Stimulated activated CD4-positive, alpha-beta T cell treated with anti-CD3 and anti-CD28 coated beads, TNF-alpha, amount 100 ng/mL, for 48 hours (primary cell): ENCODE measurements at regions not wholly inside any gene's neighbourhood (a gene's known extent, or its start where the extent isn't known, plus 50 kb on each side); places are given as distances from the start of the nearest gene placed in this dataset.
"Not testable (repeated sequence)": the region's sequence is repeated elsewhere in the genome, so short reads cannot be mapped to it uniquely, and the experiment has no call there.

ENCODE experiments used
- DNase-seq, 3 donors: peaks; one replicate each; pipeline ENCODE4 v3.0.0-alpha.2; 2020; ENCODE audit warnings: low read depth in 3 of 3

- DNase-seq, result no peak
These were observed 158.5 kb upstream of the RFC3 start for GRCh38 chr13:33659466-33659865.

DNA sequence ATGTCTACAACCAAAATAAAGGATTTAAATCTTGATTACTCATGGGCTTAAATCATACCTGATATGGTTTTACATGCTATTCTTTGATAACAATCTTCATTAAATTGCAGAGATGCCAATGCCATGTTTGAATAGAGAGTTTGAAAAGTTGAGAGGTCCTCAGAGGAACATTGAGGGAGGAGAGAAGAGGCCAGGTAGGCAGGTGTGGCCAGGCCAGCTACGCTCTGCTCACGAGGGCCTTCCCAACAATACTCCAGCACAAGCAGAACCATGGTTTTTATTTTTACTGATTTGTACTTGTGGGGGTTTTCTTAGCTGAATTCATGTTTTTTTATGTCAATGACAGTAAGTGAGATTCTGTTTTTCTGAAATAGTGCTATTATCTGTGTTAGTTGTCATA is 158.1 kb upstream of the RFC3 start:
- no peak for DNase-seq

- DNase-seq, result no peak
These were observed 155.6 kb upstream of the RFC3 start for GRCh38 chr13:33662392-33662791.

DNA sequence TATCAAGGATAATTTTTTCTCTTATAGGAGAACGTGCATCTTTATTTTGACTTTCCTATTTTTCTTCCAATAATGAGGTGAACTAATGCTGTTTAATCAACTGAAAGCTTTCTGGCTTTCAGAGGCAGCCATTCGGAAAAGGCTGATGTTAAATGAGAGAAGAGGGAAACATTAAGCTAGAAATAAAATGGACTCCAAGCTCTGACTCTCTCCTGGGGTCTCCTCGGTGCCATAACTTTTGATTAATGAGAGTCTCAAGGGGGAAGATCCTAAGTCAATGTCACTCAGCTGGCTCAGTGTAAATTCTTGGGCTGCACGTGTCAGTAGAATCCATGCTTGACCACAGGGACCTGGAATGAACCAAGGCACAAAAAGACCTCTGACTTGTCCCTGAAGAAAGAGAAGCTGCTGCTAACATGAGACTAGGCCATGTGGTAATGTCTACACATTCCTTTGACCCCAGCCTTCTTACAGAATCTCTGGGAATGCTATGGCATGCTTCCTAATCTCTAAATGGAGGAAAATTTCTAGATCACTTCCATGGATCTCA is 152.2 kb upstream of the RFC3 start:
- no peak for DNase-seq

- DNase-seq, result no peak
These were observed 146.4 kb upstream of the RFC3 start for GRCh38 chr13:33671560-33671959.

DNA sequence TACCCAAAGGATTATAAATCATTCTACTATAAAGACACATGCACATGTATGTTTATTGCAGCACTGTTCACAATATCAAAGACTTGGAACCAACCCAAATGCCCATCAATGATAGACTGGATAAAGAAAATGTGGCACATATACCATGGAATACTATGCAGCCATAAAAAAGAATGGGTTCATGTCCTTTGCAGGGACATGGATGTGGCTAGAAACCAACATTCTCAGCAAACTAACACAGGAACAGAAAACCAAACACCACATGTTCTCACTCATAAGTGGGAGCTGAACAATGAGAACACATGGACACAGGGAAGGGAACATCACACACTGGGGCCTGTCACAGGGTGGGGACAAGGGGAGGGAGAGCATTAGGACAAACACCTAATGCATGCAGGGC is 145.9 kb upstream of the RFC3 start:
- not testable (repeated sequence) for DNase-seq

- peak in 1 of 3 donors; percentile 5 for DNase-seq
These were observed 141.6 kb upstream of the RFC3 start for GRCh38 chr13:33676045-33676989.

GRCh38 chr13:33677215-33677614 is 140.7 kb upstream of the RFC3 start:
- no peak for DNase-seq

DNA sequence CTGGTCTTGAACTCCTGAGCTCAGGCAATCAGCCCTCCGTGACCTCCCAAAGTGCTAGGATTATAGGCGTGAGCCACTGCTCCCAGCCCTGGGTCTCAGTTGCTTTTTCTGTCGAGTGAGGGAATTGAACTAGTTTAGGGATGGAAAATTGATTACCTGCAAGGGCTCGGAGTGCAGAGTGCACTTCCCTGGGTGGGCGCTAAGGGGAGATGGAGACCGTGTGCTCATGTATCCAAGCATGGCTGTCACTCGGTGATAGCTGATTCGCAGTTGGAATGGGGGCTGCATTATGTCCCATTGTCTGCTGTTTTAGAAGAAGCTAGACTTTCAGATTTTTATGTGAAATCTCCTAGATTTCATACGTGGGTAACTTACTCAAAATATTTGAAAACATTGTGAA is 139.9 kb upstream of the RFC3 start:
- DNase-seq, result no peak

DNA sequence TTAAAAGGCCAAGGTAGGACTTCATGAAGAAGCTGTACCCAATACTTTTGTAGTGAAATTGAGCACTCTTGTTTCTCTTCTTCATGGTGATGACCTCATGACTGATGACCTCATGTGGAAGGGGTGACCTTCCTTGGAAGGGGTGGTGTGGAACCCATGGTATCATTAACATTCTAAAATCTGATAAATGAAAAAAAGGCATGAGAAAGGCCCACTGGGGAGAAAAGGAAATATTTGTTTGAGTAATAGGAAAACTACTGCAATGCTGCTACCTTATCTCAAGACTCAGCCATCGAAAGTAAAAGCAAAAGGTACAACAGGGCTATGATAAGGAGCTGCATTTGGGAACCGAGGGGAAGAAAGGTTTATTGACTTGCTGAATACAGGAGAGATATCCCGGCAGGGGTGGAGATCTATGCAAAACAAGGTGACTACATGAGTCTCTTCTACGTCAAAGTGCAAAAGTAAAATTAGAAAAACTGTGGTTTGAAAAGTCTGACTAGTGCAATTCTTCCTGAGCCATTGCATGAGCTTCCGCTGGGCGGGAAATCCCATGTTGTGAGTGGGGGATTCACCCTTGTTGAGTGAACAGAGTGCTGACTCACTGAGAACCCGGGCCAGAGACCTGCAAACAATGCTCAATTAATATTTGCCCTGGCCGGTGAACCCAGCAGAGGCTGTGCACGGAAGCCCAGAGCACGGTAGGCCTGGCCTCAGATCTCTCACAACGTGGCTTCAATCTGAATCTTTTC is 138.9 kb upstream of the RFC3 start:
- DNase-seq, result peak; percentile 61 to 74 (median 62)

- no peak for DNase-seq
These were observed 138.3 kb upstream of the RFC3 start for GRCh38 chr13:33679658-33680012.

- DNase-seq, result no peak
These were observed 135.9 kb upstream of the RFC3 start for GRCh38 chr13:33682020-33682564.

DNA sequence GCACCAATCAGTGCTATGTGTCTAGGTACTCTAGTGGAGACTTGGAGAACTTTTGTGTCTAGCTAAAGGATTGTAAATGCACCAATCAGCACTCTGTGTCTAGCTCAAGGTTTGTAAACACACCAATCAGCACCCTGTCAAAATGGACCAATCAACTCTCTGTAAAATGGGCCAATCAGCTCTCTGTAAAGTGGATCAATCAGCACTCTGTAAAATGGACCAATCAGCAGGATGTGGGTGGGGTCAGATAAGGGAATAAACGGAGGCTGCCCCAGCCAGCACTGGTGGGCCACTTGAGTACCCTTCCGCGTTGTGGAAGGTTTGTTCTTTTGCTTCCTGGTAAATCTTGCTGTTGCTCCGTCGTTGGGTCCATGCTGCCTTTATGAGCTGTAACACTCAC is 135.3 kb upstream of the RFC3 start:
- DNase-seq, result not testable (repeated sequence)

GRCh38 chr13:33683376-33683775 is 134.6 kb upstream of the RFC3 start:
- no peak for DNase-seq

DNA sequence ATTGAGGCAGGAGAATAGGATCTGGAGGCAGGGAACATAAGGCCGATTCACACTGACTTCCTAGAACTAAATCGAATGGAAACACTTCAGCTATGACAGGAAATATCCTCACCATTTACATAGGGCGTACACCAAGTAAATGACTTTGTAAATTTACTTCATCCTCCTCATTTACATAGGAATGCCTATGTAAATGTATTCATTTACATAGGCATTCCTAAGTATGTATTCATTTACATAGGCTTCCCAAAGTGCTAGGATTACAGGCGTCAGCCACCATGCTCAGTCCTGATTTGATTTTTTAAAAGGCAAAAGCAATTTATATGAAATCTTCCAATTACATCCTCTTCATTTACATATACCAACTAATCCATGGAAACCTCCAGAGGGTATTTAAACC is 133.1 kb upstream of the RFC3 start:
- no peak for DNase-seq

DNA sequence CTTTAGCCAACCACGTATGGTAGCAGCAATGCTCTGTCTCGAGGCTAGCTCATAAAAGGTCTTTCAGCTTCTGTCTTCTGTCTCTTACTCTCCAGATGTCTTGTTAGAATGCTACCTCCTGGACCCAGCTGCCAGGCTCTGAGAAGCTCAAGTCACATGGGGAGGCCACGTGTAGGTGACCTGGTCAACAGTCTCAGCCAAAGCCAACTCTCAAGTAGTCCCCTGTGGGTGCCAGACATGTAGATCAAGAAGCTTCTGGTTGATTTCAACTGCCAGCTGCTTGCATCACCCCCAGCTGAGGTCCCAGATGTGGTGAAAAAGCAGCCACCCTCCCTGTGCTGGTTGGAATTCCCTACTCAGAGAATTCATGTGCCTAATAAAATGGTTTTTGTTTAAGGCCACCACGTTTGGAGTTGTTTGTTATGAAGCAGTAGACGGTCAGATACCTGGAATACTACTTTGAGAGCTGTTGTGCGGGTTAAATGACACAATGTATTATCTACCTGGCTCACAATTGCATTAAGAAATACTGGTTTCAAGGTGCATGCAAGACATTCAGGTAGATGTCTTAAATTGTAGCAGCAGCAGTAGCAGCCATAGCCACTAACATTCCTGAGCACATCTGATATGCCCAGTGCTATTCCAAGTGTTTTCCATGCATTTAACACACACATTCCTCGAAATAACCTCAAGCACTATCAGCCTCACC is 131.0 kb upstream of the RFC3 start:
- no peak for DNase-seq

- no peak for DNase-seq
These were observed 127.6 kb upstream of the RFC3 start for GRCh38 chr13:33690354-33690753.

- no peak for DNase-seq
These were observed 126.0 kb upstream of the RFC3 start for GRCh38 chr13:33691980-33692379.

GRCh38 chr13:33692531-33692930 is 125.4 kb upstream of the RFC3 start:
- DNase-seq, result no peak

DNA sequence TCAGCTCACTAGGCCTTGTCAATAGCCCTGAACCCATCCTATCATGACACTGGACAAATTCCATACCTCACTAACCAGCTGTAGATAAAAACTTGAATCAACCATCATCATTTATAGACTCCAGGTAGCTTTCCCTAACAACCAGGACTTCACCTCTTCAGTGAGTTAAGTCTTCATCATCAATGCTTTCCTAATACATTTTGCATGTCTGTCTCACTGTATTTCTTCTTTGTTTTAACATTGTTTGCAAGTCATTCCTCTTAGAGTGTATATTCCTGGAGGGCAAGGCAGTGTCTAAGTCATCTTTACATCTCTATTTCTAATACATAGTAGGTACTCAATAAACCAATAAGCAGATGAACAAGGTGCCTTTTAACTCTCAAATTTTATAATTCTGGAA is 123.4 kb upstream of the RFC3 start:
- DNase-seq, result no peak

- DNase-seq, result no peak
These were observed 121.4 kb upstream of the RFC3 start for GRCh38 chr13:33696530-33696929.

DNA sequence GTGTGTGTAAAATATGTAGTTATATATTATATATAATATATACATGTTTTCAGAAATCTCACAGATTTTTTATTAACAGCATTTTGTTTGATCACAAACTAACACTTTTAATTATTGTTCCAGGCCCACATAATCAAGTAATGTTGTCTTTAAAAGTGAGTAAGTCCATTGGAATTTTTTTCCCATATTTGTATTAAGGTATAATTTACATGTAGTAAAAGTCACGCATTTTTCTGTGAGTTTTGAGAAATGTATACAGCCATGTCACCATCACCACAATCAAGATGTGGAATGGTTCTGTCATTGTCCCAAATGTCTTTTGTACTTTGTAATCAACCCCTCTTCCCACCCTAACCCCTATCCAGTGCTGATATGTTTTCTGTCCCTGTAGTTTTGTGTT is 120.0 kb upstream of the RFC3 start:
- no peak for DNase-seq
